Caco-2 (cell line): ENCODE measurements at regions not wholly inside any gene's neighbourhood (a gene's known extent, or its start where the extent isn't known, plus 50 kb on each side); places are given as distances from the start of the nearest gene placed in this dataset.

Experiments
- BruUV-seq: library from RNA; stranded (reverse); fragments of 400-500 nt; replicated peaks from 2 replicates; lab custom pipeline; 2021; lab: Mats Ljungman, UMichigan
- CTCF ChIA-PET: fragments of 300-600 bp; sonication (Branson Sonifier 250); formaldehyde crosslinking; loops from one replicate; lab custom pipeline; 2022; ENCODE audit warnings: antibody characterized with exemption; lab: Charles Lee
- POLR2A ChIA-PET: fragments of 300-600 bp; sonication (Branson Sonifier 250); formaldehyde crosslinking; loops from one replicate; lab custom pipeline; 2022; ENCODE audit warnings: antibody characterized with exemption; lab: Charles Lee
- DNase-seq, 2 experiments: peaks; one replicate each; pipeline versions ENCODE4 v3.0.0 to v3.0.0-alpha.2; 2020 to 2022
- H3K27me3 ChIP-seq: replicated peaks from 2 replicates; pipeline ENCODE4 v1.6.0; 2011; ENCODE audit warnings: low read length; ENCODE audit not compliant: control insufficient read depth, insufficient read depth
- H3K36me3 ChIP-seq: 2 replicates; pipeline ENCODE4 v1.5.1; 2011; ENCODE audit warnings: low read length; ENCODE audit not compliant: control insufficient read depth, insufficient read depth
- H3K4me1 ChIP-seq: fragments of 250-450 bp; sonication (Bioruptor Pico); 2 replicates; pipeline ENCODE4 v1.5.1; 2020; ENCODE audit warnings: mild to moderate bottlenecking
- H3K4me3 ChIP-seq: 2 replicates; pipeline ENCODE4 v1.5.1; 2011; ENCODE audit warnings: low read depth, mild to moderate bottlenecking, control low read depth, low read length
- H3K9me3 ChIP-seq: fragments of 250-450 bp; sonication (Bioruptor Pico); 2 replicates; pipeline ENCODE4 v1.5.1; 2020; ENCODE audit warnings: mild to moderate bottlenecking, moderate library complexity
- H3K27ac Mint-ChIP-seq: one replicate; pipeline ENCODE4 v1.8.0; 2022; ENCODE audit warnings: mixed read lengths; ENCODE audit not compliant: unreplicated experiment
- H3K27me3 Mint-ChIP-seq: one replicate; pipeline ENCODE4 v1.8.0; 2022; ENCODE audit warnings: mixed read lengths; ENCODE audit not compliant: insufficient read depth, unreplicated experiment
- H3K36me3 Mint-ChIP-seq: one replicate; pipeline ENCODE4 v1.8.0; 2022; ENCODE audit warnings: mild to moderate bottlenecking, mixed read lengths; ENCODE audit not compliant: insufficient read depth, unreplicated experiment
- H3K4me1 Mint-ChIP-seq: one replicate; pipeline ENCODE4 v1.8.0; 2022; ENCODE audit warnings: low read depth, mixed read lengths; ENCODE audit not compliant: unreplicated experiment
- H3K4me3 Mint-ChIP-seq: one replicate; pipeline ENCODE4 v1.8.0; 2022; ENCODE audit warnings: mild to moderate bottlenecking, moderate library complexity, mixed read lengths; ENCODE audit not compliant: unreplicated experiment
- H3K9me3 Mint-ChIP-seq: one replicate; pipeline ENCODE4 v1.8.0; 2022; ENCODE audit warnings: mixed read lengths; ENCODE audit not compliant: unreplicated experiment
- intact Hi-C: fragments of 100-400 bp; cut with micrococcal nuclease; formaldehyde crosslinking; loops from one replicate; pipeline ENCODE4 v1.10.0; 2022; ENCODE audit not compliant: unreplicated experiment
- TF ChIP-seq, protein P1 (sequence below), 2 experiments: fragments of 200-600 bp in 1 of 2; IDR thresholded peaks; 1 replicate in 1 of 2; 2 replicates in 1 of 2; pipeline versions ENCODE4 v1.5.1 to v1.8.0; 2011 to 2022; ENCODE audit warnings: antibody characterized with exemption in 1 of 2, control low read depth in 1 of 2, inconsistent platforms in 1 of 2, low read depth in 1 of 2, low read length in 1 of 2, mild to moderate bottlenecking in 1 of 2, moderate library complexity in 1 of 2; ENCODE audit not compliant: insufficient read depth in 1 of 2, severe bottlenecking in 1 of 2, unreplicated experiment in 1 of 2

DNA sequence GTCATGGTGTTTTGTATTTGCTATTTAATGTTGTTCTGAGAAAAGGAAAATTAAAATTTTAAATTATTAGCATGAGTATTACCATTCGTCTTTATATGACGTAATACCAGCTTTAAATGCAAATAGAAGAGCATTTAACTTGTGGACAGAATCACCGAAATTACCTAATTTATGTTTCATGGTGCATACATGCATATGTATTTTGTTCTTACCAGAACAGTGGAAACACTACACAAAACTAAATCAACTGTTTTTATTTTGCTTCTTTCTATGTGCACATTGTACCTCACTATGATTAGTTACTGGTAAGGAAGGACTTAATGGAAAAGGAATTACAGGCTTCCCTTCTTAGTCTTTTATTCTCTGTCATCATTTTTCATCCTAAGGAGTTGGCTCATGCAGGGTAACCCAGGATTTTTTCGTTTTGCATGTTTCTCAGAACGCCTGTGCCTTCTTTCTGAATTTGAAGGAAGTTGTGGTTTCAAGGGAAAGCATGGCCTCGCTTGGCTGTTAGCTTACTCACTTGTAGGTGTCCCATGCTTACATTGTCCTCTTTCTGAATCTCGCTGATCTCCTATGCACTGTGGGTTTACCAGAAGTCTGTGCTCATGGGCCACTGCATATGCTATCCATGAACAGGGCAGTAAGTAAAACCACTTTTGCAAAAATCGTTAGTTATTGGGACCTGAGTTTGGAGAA, 300.0 kb upstream of the PUDP start:
- BruUV-seq: no TSS peak
- Mint-ChIP-seq H3K36me3 (no peaks in the 10 kb centered on the region), H3K27me3 (no peaks in the 10 kb centered on the region), H3K9me3 (no peaks in the 10 kb centered on the region), H3K27ac (no peak overlapping the region), H3K4me1 (peaks cover 6% of the 10 kb centered on the region), H3K4me3 (no peak overlapping the region)
- peaks cover 6% of the 10 kb centered on the region; the same call in 1 of the 2 replicates for H3K4me1 ChIP-seq
- H3K27me3 ChIP-seq: no peaks in the 10 kb centered on the region
- no peaks in the 10 kb centered on the region for H3K36me3 ChIP-seq
- H3K4me3 ChIP-seq: no peak overlapping the region
- CTCF ChIA-PET: no interaction called here
- POLR2A ChIA-PET: no interaction called here
- DNase-seq: no peak
- TF ChIP-seq, protein P1, sequence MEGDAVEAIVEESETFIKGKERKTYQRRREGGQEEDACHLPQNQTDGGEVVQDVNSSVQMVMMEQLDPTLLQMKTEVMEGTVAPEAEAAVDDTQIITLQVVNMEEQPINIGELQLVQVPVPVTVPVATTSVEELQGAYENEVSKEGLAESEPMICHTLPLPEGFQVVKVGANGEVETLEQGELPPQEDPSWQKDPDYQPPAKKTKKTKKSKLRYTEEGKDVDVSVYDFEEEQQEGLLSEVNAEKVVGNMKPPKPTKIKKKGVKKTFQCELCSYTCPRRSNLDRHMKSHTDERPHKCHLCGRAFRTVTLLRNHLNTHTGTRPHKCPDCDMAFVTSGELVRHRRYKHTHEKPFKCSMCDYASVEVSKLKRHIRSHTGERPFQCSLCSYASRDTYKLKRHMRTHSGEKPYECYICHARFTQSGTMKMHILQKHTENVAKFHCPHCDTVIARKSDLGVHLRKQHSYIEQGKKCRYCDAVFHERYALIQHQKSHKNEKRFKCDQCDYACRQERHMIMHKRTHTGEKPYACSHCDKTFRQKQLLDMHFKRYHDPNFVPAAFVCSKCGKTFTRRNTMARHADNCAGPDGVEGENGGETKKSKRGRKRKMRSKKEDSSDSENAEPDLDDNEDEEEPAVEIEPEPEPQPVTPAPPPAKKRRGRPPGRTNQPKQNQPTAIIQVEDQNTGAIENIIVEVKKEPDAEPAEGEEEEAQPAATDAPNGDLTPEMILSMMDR (IDR thresholded peaks at IDR 0.05; ENCODE audit: insufficient read depth in 1 of 2, low read depth in 1 of 2, low read length in 1 of 2, severe bottlenecking in 1 of 2, unreplicated experiment in 1 of 2): no peak
- H3K9me3 ChIP-seq: no peaks in the 10 kb centered on the region
- intact Hi-C loops: no loop called here

DNA sequence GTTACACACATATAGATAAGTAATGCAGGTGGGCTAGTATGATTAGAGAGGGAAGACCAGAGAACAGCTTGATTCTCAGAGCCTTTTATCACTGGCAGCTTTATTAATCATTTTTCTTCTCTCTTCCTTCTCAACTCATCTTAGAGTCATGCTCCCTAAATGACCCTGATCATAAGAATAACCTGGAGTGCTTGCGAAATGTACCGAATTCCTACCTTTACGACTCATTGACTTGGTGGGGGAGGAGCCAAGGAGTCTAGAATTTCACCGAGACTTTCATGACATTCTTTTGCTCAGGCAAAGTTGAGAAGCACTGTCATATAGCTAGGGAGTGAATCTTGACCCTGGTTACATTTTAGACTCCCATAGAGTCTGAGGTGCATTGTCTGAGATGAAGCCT, 298.9 kb upstream of the PUDP start:
- BruUV-seq: no TSS peak
- intact Hi-C loops: no loop called here
- DNase-seq: peak; percentile 35 to 48

DNA sequence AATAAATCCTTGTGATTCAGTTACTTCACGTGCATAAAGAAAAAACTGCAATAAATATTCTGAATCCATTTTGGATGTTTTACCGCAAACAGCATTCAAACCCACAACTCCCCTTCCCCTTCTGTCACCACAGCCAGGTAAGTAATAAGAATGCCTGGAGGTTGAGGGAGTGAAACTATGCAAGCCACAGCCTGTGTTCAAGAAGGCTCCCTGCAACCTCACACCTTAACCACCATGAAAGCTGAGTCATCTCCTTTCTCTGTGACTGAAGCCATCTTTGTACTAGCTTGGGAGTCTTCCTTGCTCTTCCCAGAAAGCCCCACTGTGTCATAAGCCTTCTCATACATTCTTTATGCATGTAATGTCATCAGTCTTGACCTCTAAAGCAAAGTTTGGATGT, 297.0 kb upstream of the PUDP start:
- H3K4me3 ChIP-seq: no peak overlapping the region
- H3K4me1 Mint-ChIP-seq: peaks cover 2% of the 10 kb centered on the region
- BruUV-seq: no TSS peak
- peaks cover 6% of the 10 kb centered on the region; the same call in 1 of the 2 replicates for H3K4me1 ChIP-seq
- no peaks in the 10 kb centered on the region for H3K27me3 ChIP-seq
- H3K27me3 Mint-ChIP-seq: no peaks in the 10 kb centered on the region
- no peak overlapping the region for H3K4me3 Mint-ChIP-seq
- no peak for DNase-seq
- H3K36me3 Mint-ChIP-seq: no peaks in the 10 kb centered on the region
- no peaks in the 10 kb centered on the region for H3K9me3 ChIP-seq
- ChIA-PET POLR2A (no interaction called here), CTCF (no interaction called here)
- no peaks in the 10 kb centered on the region for H3K36me3 ChIP-seq
- no peaks in the 10 kb centered on the region for H3K9me3 Mint-ChIP-seq
- intact Hi-C loops: no loop called here
- TF ChIP-seq, protein P1 (IDR thresholded peaks at IDR 0.05; ENCODE audit: insufficient read depth in 1 of 2, low read depth in 1 of 2, low read length in 1 of 2, severe bottlenecking in 1 of 2, unreplicated experiment in 1 of 2): no peak
- no peak overlapping the region for H3K27ac Mint-ChIP-seq

More for the DNA sequence above, 298.9 kb upstream of the PUDP start:
- H3K36me3 ChIP-seq: no peaks in the 10 kb centered on the region
- Mint-ChIP-seq H3K36me3 (no peaks in the 10 kb centered on the region), H3K9me3 (no peaks in the 10 kb centered on the region), H3K4me1 (peaks cover 6% of the 10 kb centered on the region), H3K27me3 (no peaks in the 10 kb centered on the region), H3K27ac (no peak overlapping the region), H3K4me3 (no peak overlapping the region)
- H3K4me1 ChIP-seq: peaks cover 6% of the 10 kb centered on the region; the same call in 1 of the 2 replicates
- CTCF ChIA-PET: no interaction called here
- H3K4me3 ChIP-seq: no peak overlapping the region
- POLR2A ChIA-PET: no interaction called here
- no peaks in the 10 kb centered on the region for H3K27me3 ChIP-seq
- no peaks in the 10 kb centered on the region for H3K9me3 ChIP-seq
- TF ChIP-seq, protein P1 (IDR thresholded peaks at IDR 0.05; ENCODE audit: insufficient read depth in 1 of 2, low read depth in 1 of 2, low read length in 1 of 2, severe bottlenecking in 1 of 2, unreplicated experiment in 1 of 2): no peak
